Lung (tissue), 11 donors: ENCODE measurements at regions not wholly inside any gene's neighbourhood (a gene's known extent, or its start where the extent isn't known, plus 50 kb on each side); places are given as distances from the start of the nearest gene placed in this dataset.

Experiments used
- ATAC-seq: fragments of 200-7000 bp; cut with Tn5 transposase; one replicate; pipeline ENCODE4 v1.9.1; 2020; ENCODE audit warnings: moderate number of reproducible peaks; ENCODE audit not compliant: insufficient read depth, low FRiP score
- DNase-seq, 3 donors: peaks; one replicate each; pipeline ENCODE4 v3.0.0-alpha.2; 2013 to 2017
- H3K27ac ChIP-seq, 2 donors: one replicate each; pipeline ENCODE4 v1.5.1; 2013; ENCODE audit warnings: mild to moderate bottlenecking in 2 of 2, moderate library complexity in 2 of 2, control low read depth in 1 of 2, inconsistent platforms in 1 of 2, low read depth in 1 of 2, low read length in 1 of 2
- H3K27me3 ChIP-seq, 3 donors: one replicate each; pipeline ENCODE4 v1.5.1; 2013; ENCODE audit warnings: low read length in 2 of 3; ENCODE audit not compliant: control insufficient read depth in 3 of 3, insufficient read depth in 3 of 3
- H3K36me3 ChIP-seq, 4 donors: one replicate each; pipeline ENCODE4 v1.5.1; 2013; ENCODE audit warnings: low read length in 4 of 4, mild to moderate bottlenecking in 1 of 4, moderate library complexity in 1 of 4; ENCODE audit not compliant: control insufficient read depth in 4 of 4, insufficient read depth in 4 of 4
- H3K4me1 ChIP-seq, 5 donors: one replicate each; pipeline ENCODE4 v1.5.1; 2013; ENCODE audit warnings: low read length in 5 of 5, mild to moderate bottlenecking in 2 of 5, moderate library complexity in 1 of 5; ENCODE audit not compliant: control insufficient read depth in 5 of 5, insufficient read depth in 5 of 5
- H3K4me3 ChIP-seq: one replicate; pipeline ENCODE4 v1.5.1; 2013; ENCODE audit warnings: mild to moderate bottlenecking, control low read depth, moderate library complexity
- H3K9ac ChIP-seq, 2 donors: one replicate each; pipeline ENCODE4 v1.5.1; 2013; ENCODE audit warnings: low read length in 2 of 2, control low read depth in 1 of 2; ENCODE audit not compliant: insufficient read depth in 1 of 2
- H3K9me3 ChIP-seq, 4 donors: one replicate each; pipeline ENCODE4 v1.5.1; 2013; ENCODE audit warnings: low read length in 3 of 4, mild to moderate bottlenecking in 1 of 4, moderate library complexity in 1 of 4; ENCODE audit not compliant: control insufficient read depth in 4 of 4, insufficient read depth in 3 of 4
- CTCF ChIP-seq: IDR thresholded peaks from 2 replicates; pipeline ENCODE4 v1.5.1; 2012; ENCODE audit warnings: mild to moderate bottlenecking; ENCODE audit errors: control extremely low read depth, extremely low read depth
- WGBS, 2 donors: extraction: QIAGEN DNeasy Blood & Tissue Kit; methylation state at CpG; one replicate each; pipeline ENCODE4 v1.1.7; 2013; 5-methylcytosine and 5-hydroxymethylcytosine counted together
- donor health status: control.
- donor health status: control.
- donor health status: Bipolar disorder and iron deficiency.
- donor health status: healthy.
- donor health status: DM: yes; HTN: yes; CAD: no.

DNA sequence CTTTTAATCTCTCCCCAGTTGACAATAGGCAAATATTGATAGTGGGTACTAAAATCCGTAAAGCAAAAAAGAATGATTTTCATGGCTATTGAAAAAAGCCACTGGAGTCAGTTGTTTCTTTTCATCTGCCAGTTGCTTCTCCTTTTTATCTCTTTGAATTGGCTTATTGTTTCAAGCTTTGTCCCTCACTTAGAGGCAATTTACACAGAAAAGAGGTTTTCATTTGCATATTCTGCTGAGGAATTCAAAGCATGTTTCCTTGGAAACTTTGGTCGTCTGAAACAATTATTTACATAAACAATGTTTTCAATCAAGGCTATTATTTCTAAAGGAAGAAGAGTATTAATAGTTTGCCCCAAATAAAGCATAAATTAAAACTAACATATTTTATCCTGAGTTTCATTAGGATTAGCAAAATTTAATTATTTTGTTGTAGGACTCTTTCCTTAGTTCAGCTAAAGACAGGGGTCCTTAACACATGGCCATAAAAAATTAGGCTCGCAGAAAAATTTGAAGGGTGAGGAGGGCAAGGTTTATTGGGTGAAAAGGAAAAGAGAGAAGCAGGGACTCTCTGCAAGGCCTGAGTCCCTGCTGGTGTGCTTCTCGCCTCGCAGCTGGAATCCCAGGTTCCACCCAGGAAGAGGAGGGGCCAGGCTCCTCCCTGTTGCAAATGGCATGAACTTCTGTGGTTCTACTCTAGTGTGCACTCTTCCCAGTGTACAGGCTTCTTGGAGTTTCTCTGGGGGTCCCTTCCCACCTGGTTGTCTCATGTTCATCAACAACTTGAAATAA lies 138.8 kb upstream of the LAMA2 start:
- Histone ChIP-seq H3K27ac (no peak overlapping the region), H3K27me3 (no peaks in the 10 kb centered on the region), H3K36me3 (no peaks in the 10 kb centered on the region), H3K4me3 (no peak overlapping the region), H3K9ac (no peak overlapping the region), H3K4me1 (no peaks in the 10 kb centered on the region), H3K9me3 (no peaks in the 10 kb centered on the region)
- 61 to 68% methylated on average over 5 of the region's 5 CpGs for WGBS, 2 donors
- TF ChIP-seq CTCF, result no peak
- ATAC-seq (no peak), DNase-seq (no peak)

GRCh38 chr6:128742900-128743299 lies 140.0 kb upstream of the LAMA2 start:
- Histone ChIP-seq H3K36me3 (no peaks in the 10 kb centered on the region), H3K4me1 (no peaks in the 10 kb centered on the region), H3K4me3 (no peak overlapping the region), H3K27ac (no peak overlapping the region), H3K9me3 (no peaks in the 10 kb centered on the region), H3K27me3 (no peaks in the 10 kb centered on the region), H3K9ac (no peak overlapping the region)
- no peak for TF ChIP-seq CTCF
- ATAC-seq (no peak), DNase-seq (no peak)
- WGBS, 2 donors, result 92% methylated on average over 10 of the region's 10 CpGs

DNA sequence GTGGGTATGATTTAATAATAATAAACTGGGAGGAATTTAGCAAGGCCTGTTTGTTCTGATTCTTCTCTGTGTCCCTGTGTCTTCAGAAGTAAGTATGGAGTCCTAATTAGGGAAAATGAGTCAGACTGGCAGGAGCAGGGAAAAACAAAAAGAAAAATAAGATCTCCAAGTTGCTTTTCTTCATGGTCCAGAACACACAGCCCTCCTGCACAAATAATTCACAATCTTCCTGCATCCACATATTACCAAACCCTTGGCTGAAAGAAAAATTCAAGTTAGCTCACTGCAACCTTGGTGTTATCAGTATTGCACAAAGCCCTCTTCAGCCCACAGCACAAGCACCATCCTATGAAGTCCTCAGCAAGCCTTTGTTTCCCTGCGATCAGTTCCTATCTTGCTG lies 142.0 kb upstream of the LAMA2 start:
- H3K4me3 ChIP-seq, result no peak overlapping the region
- no peak for ATAC-seq
- H3K4me1 ChIP-seq, result no peaks in the 10 kb centered on the region
- H3K9ac ChIP-seq, result no peak overlapping the region
- H3K27ac ChIP-seq, result no peak overlapping the region
- H3K9me3 ChIP-seq, result no peaks in the 10 kb centered on the region
- no peak for DNase-seq
- no peak for TF ChIP-seq CTCF
- 88 to 91% methylated on average over 1 of the region's 1 CpG for WGBS, 2 donors
- H3K27me3 ChIP-seq, result no peaks in the 10 kb centered on the region
- H3K36me3 ChIP-seq, result no peaks in the 10 kb centered on the region

DNA sequence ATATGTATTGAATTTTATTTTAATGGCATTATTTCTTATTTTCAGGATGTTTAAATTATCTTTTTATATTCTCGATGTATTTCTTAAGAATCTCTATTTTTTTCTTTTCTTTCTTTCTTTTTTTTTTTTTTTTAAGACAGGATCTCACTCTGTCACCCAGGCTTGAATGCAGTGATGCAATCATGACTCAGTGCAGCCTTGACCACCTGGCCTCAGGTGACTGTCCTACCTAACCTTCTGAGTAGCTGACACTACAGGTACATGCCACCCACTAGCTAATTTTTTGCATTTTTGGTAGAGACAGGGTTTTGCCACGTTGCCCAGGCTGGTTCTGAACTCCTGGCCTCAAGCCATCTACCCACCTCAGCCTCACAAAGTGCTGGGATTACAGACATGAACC lies 143.8 kb upstream of the LAMA2 start:
- Histone ChIP-seq H3K9ac (no peak overlapping the region), H3K4me3 (no peak overlapping the region), H3K9me3 (no peaks in the 10 kb centered on the region), H3K36me3 (no peaks in the 10 kb centered on the region), H3K27ac (no peak overlapping the region), H3K27me3 (no peaks in the 10 kb centered on the region), H3K4me1 (no peaks in the 10 kb centered on the region)
- 69 to 76% methylated on average over 2 of the region's 2 CpGs for WGBS, 2 donors
- DNase-seq (no peak), ATAC-seq (no peak)
- TF ChIP-seq CTCF, result no peak
